PC-9 (cell line): ENCODE measurements at regions not wholly inside any gene's neighbourhood (a gene's known extent, or its start where the extent isn't known, plus 50 kb on each side); places are given as distances from the start of the nearest gene placed in this dataset.

ENCODE experiments used
- BruUV-seq: library from RNA; stranded (reverse); fragments of 400-500 nt; replicated peaks from 2 replicates; lab custom pipeline; 2021; lab: Mats Ljungman, UMichigan
- CTCF ChIA-PET: fragments of 300-600 bp; sonication (Branson Sonifier 250); formaldehyde crosslinking; loops from one replicate; lab custom pipeline; 2022; ENCODE audit warnings: antibody characterized with exemption; lab: Charles Lee
- POLR2A ChIA-PET: fragments of 300-600 bp; sonication (Branson Sonifier 250); formaldehyde crosslinking; loops from one replicate; lab custom pipeline; 2022; ENCODE audit warnings: antibody characterized with exemption; ENCODE audit not compliant: unreplicated experiment; lab: Charles Lee
- DNase-seq, 2 experiments: peaks; one replicate each; pipeline versions ENCODE4 v3.0.0 to v3.0.0-alpha.2; 2015 to 2022; ENCODE audit warnings: mixed read lengths in 1 of 2
- H2AFZ ChIP-seq: fragments of 200-600 bp; sonication (generic); 2 replicates; pipeline ENCODE4 v1.8.1; 2017; ENCODE audit warnings: antibody characterized with exemption
- H3F3A ChIP-seq: fragments of 200-600 bp; sonication (generic); 2 replicates; pipeline ENCODE4 v1.8.1; 2017; ENCODE audit warnings: antibody characterized with exemption, mild to moderate bottlenecking, low read depth; ENCODE audit not compliant: insufficient read depth
- H3K27ac ChIP-seq: fragments of 200-600 bp; sonication (generic); 2 replicates; pipeline ENCODE4 v1.6.1; 2016; ENCODE audit warnings: mixed run types
- H3K27me3 ChIP-seq: fragments of 200-600 bp; sonication (generic); 2 replicates; pipeline ENCODE4 v1.6.1; 2016; ENCODE audit warnings: low read depth, mixed run types; ENCODE audit not compliant: insufficient read depth
- H3K36me3 ChIP-seq: fragments of 200-600 bp; sonication (generic); 2 replicates; pipeline ENCODE4 v1.6.1; 2016; ENCODE audit warnings: low read depth, mixed run types
- H3K4me1 ChIP-seq: fragments of 200-600 bp; sonication (generic); replicated peaks from 2 replicates; pipeline ENCODE4 v1.6.1; 2016; ENCODE audit warnings: mixed run types; ENCODE audit not compliant: insufficient read depth
- H3K4me2 ChIP-seq: fragments of 200-600 bp; sonication (generic); 2 replicates; pipeline ENCODE4 v1.6.1; 2017; ENCODE audit warnings: mixed run types
- H3K4me3 ChIP-seq: fragments of 200-600 bp; sonication (generic); 2 replicates; pipeline ENCODE4 v1.6.1; 2016; ENCODE audit warnings: mixed run types
- H3K79me2 ChIP-seq: fragments of 200-600 bp; sonication (generic); 2 replicates; pipeline ENCODE4 v1.6.1; 2017; ENCODE audit warnings: low read depth, mixed run types
- H3K9me2 ChIP-seq: fragments of 200-600 bp; sonication (generic); 2 replicates; pipeline ENCODE4 v1.8.1; 2017; ENCODE audit warnings: mild to moderate bottlenecking; ENCODE audit not compliant: insufficient read depth
- H3K9me3 ChIP-seq: fragments of 200-600 bp; sonication (generic); 2 replicates; pipeline ENCODE4 v1.8.1; 2016; ENCODE audit warnings: low read depth; ENCODE audit not compliant: insufficient read depth
- H4K20me1 ChIP-seq: fragments of 200-600 bp; sonication (generic); 2 replicates; pipeline ENCODE4 v1.8.1; 2017; ENCODE audit not compliant: insufficient read depth
- EZH2 ChIP-seq: fragments of 200-600 bp; sonication (generic); IDR thresholded peaks from 2 replicates; pipeline ENCODE4 v1.8.0; 2017; ENCODE audit warnings: antibody characterized with exemption, low read depth
- intact Hi-C: fragments of 100-400 bp; cut with micrococcal nuclease; formaldehyde crosslinking; loops from one replicate; pipeline ENCODE4 v1.10.0; 2022; ENCODE audit not compliant: unreplicated experiment
- TF ChIP-seq, protein P1 (sequence below): fragments of 200-600 bp; sonication (generic); conservative IDR thresholded peaks from 2 replicates; pipeline ENCODE4 v1.6.1; 2017; ENCODE audit warnings: mixed run types, antibody characterized with exemption, mild to moderate bottlenecking, moderate library complexity

GRCh38 chr3:107024551-107025026 lies 352.6 kb upstream of the CCDC54 start:
- Histone ChIP-seq H3K27me3 (no peaks in the 10 kb centered on the region), H3K4me1 (no peaks in the 10 kb centered on the region), H3K36me3 (no peaks in the 10 kb centered on the region), H4K20me1 (no peaks in the 10 kb centered on the region), H3K79me2 (no peaks in the 10 kb centered on the region), H3K9me3 (no peaks in the 10 kb centered on the region), H3K27ac (no peak overlapping the region), H3F3A (no peaks in the 10 kb centered on the region), H3K4me2 (no peak overlapping the region), H3K4me3 (no peak overlapping the region), H2AFZ (no peak overlapping the region), H3K9me2 (no peaks in the 10 kb centered on the region; the same call in 1 of the 2 replicates)
- DNase-seq: no peak
- POLR2A ChIA-PET: no interaction called here
- TF ChIP-seq, protein P1, sequence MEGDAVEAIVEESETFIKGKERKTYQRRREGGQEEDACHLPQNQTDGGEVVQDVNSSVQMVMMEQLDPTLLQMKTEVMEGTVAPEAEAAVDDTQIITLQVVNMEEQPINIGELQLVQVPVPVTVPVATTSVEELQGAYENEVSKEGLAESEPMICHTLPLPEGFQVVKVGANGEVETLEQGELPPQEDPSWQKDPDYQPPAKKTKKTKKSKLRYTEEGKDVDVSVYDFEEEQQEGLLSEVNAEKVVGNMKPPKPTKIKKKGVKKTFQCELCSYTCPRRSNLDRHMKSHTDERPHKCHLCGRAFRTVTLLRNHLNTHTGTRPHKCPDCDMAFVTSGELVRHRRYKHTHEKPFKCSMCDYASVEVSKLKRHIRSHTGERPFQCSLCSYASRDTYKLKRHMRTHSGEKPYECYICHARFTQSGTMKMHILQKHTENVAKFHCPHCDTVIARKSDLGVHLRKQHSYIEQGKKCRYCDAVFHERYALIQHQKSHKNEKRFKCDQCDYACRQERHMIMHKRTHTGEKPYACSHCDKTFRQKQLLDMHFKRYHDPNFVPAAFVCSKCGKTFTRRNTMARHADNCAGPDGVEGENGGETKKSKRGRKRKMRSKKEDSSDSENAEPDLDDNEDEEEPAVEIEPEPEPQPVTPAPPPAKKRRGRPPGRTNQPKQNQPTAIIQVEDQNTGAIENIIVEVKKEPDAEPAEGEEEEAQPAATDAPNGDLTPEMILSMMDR: no peak
- no peak for TF ChIP-seq EZH2
- intact Hi-C loops: no loop called here
- CTCF ChIA-PET: interaction anchor here (0.6 kb wide), 1 partner anchor 666 kb away, joined by 7 read pairs; no protein-coding TSS in a partner anchor
- BruUV-seq: no TSS peak

DNA sequence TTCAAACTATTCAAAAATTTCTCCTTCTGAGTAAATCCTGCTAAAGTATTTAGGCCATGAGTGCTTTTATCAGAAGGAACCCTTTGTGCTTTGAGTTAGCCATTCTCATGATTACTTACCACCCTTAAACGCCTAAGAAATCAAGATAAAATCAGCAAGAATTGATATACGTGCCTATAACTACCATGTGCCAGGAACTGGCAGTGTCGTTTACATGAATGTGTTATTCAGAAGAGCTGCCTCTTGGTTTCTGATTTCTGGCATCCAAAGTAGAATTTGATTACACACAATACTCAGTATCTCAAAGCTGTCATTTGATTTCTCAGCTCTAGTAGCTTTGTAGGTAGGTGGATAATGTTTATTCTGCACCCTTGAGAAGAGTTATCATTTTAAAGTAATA lies 351.3 kb upstream of the CCDC54 start:
- DNase-seq: no peak
- Histone ChIP-seq H3K36me3 (no peaks in the 10 kb centered on the region), H3F3A (no peaks in the 10 kb centered on the region), H4K20me1 (no peaks in the 10 kb centered on the region), H3K27ac (no peak overlapping the region), H3K4me1 (no peaks in the 10 kb centered on the region), H3K27me3 (no peaks in the 10 kb centered on the region), H3K4me3 (no peak overlapping the region), H3K9me2 (no peaks in the 10 kb centered on the region; the same call in 1 of the 2 replicates), H2AFZ (no peak overlapping the region), H3K9me3 (no peaks in the 10 kb centered on the region), H3K79me2 (no peaks in the 10 kb centered on the region), H3K4me2 (no peak overlapping the region)
- TF ChIP-seq EZH2: no peak
- TF ChIP-seq, protein P1: no peak
- ChIA-PET CTCF (no interaction called here), POLR2A (no interaction called here)
- BruUV-seq: no TSS peak
- intact Hi-C loops: no loop called here

DNA sequence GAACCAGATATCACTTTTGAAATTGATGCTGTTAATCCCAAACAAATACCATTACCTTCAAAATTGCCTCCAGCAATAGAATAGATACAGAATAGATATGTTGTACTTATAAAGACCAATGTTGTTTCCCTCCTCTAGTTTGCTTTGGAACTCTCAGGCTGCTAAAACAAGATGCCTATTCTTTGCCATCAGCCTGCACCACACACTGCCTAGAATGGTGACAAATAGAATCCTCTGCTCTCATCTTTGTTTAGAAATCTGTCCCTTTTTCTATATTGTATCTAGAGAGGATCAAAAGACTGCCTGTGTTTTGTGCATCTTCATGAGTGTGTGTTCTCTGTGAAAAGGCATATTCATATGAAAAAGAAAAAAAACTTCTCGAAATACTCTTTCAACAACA lies 349.2 kb upstream of the CCDC54 start:
- Histone ChIP-seq H3K4me1 (no peaks in the 10 kb centered on the region), H3K36me3 (no peaks in the 10 kb centered on the region), H3K79me2 (no peaks in the 10 kb centered on the region), H3K4me2 (no peak overlapping the region), H3K27ac (no peak overlapping the region), H2AFZ (no peak overlapping the region), H3F3A (no peaks in the 10 kb centered on the region), H3K4me3 (no peak overlapping the region), H3K9me2 (no peaks in the 10 kb centered on the region), H4K20me1 (no peaks in the 10 kb centered on the region), H3K27me3 (no peaks in the 10 kb centered on the region), H3K9me3 (no peaks in the 10 kb centered on the region)
- ChIA-PET CTCF (no interaction called here), POLR2A (no interaction called here)
- DNase-seq: no peak
- BruUV-seq: no TSS peak
- TF ChIP-seq, protein P1: no peak
- TF ChIP-seq EZH2: no peak
- intact Hi-C loops: no loop called here
